ENCODE measurements at regions not wholly inside any gene's neighbourhood (a gene's known extent, or its start where the extent isn't known, plus 50 kb on each side); places are given as distances from the start of the nearest gene placed in this dataset.

- TF ChIP-seq, protein P1, sequence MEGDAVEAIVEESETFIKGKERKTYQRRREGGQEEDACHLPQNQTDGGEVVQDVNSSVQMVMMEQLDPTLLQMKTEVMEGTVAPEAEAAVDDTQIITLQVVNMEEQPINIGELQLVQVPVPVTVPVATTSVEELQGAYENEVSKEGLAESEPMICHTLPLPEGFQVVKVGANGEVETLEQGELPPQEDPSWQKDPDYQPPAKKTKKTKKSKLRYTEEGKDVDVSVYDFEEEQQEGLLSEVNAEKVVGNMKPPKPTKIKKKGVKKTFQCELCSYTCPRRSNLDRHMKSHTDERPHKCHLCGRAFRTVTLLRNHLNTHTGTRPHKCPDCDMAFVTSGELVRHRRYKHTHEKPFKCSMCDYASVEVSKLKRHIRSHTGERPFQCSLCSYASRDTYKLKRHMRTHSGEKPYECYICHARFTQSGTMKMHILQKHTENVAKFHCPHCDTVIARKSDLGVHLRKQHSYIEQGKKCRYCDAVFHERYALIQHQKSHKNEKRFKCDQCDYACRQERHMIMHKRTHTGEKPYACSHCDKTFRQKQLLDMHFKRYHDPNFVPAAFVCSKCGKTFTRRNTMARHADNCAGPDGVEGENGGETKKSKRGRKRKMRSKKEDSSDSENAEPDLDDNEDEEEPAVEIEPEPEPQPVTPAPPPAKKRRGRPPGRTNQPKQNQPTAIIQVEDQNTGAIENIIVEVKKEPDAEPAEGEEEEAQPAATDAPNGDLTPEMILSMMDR (IDR thresholded peaks at IDR 0.05): no peak
- no peak for TF ChIP-seq POLR2A (IDR thresholded peaks at IDR 0.05)
Measured at GRCh38 chr3:106121491-106122289, 252.9 kb upstream of the CBLB start.

Measured in body of pancreas (tissue), 4 donors.